KMS-11 (cell line): ENCODE measurements at regions not wholly inside any gene's neighbourhood (a gene's known extent, or its start where the extent isn't known, plus 50 kb on each side); places are given as distances from the start of the nearest gene placed in this dataset.

Experiments
- H2AFZ ChIP-seq: fragments of 200-600 bp; sonication (generic); 2 replicates; pipeline ENCODE4 v1.6.1; 2016; ENCODE audit warnings: antibody characterized with exemption, mixed run types, low read depth
- H3K27ac ChIP-seq: fragments of 200-600 bp; sonication (generic); 2 replicates; pipeline ENCODE4 v1.6.1; 2016; ENCODE audit warnings: mild to moderate bottlenecking, mixed run types
- H3K27me3 ChIP-seq: fragments of 200-600 bp; sonication (generic); 2 replicates; pipeline ENCODE4 v1.6.1; 2017; ENCODE audit warnings: mild to moderate bottlenecking, low read depth, mixed run types, moderate library complexity; ENCODE audit not compliant: insufficient read depth
- H3K36me3 ChIP-seq: fragments of 200-600 bp; sonication (generic); 2 replicates; pipeline ENCODE4 v1.6.1; 2017; ENCODE audit warnings: mild to moderate bottlenecking, mixed run types; ENCODE audit not compliant: insufficient read depth
- H3K4me1 ChIP-seq: fragments of 200-600 bp; sonication (generic); 2 replicates; pipeline ENCODE4 v1.6.1; 2016; ENCODE audit warnings: mild to moderate bottlenecking, low read depth, mixed run types; ENCODE audit not compliant: poor library complexity, severe bottlenecking
- H3K4me2 ChIP-seq: fragments of 200-600 bp; sonication (generic); 2 replicates; pipeline ENCODE4 v1.7.0; 2016; ENCODE audit warnings: mild to moderate bottlenecking, mixed run types
- H3K4me3 ChIP-seq: fragments of 200-600 bp; sonication (generic); IDR thresholded peaks from 2 replicates; pipeline ENCODE4 v1.6.1; 2017; ENCODE audit warnings: low read depth, low read length, mixed read lengths; ENCODE audit not compliant: insufficient read depth
- H3K79me2 ChIP-seq: fragments of 200-600 bp; sonication (generic); 2 replicates; pipeline ENCODE4 v1.6.1; 2016; ENCODE audit warnings: low read depth, mixed run types; ENCODE audit not compliant: insufficient read depth
- H3K9ac ChIP-seq: fragments of 200-600 bp; sonication (generic); 2 replicates; pipeline ENCODE4 v1.6.1; 2016; ENCODE audit warnings: mild to moderate bottlenecking, mixed run types
- H4K20me1 ChIP-seq: fragments of 200-600 bp; sonication (generic); 2 replicates; pipeline ENCODE4 v1.6.1; 2016; ENCODE audit warnings: mild to moderate bottlenecking, mixed run types; ENCODE audit not compliant: insufficient read depth
- CTCF ChIP-seq: fragments of 200-600 bp; sonication (generic); conservative IDR thresholded peaks from 2 replicates; pipeline ENCODE4 v1.6.1; 2017; ENCODE audit warnings: low read depth, mild to moderate bottlenecking, antibody characterized with exemption, low read length, moderate library complexity, mixed read lengths

DNA sequence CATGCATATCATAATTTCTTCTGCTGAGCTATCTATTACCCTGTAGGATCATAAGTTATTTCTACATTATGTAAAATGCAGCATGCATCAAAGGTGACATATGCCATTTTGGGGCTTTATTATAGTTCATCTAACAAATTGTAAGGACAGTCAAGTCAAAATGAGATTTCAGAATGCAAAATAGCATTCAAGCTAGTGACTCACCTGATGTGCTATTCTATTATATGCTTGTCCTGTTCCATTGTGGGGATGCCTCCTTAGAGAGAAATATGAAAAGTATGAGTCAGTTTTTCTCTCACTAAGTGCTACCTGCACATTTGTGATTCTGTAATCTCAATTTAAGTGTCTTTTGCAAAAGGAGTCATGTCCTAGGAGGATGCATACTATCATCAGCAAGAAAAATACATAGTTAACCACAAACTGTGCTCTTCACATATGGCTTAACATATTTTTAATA lies 647.0 kb upstream of the PCDH10 start:
- Histone ChIP-seq H3K79me2 (no peaks in the 10 kb centered on the region), H2AFZ (no peak overlapping the region), H3K27ac (no peak overlapping the region), H3K4me1 (no peaks in the 10 kb centered on the region), H3K9ac (no peak overlapping the region), H3K4me3 (no peak overlapping the region), H3K4me2 (no peak overlapping the region), H3K36me3 (no peaks in the 10 kb centered on the region; the same call in 1 of the 2 replicates), H3K27me3 (no peaks in the 10 kb centered on the region), H4K20me1 (no peaks in the 10 kb centered on the region)
- no peak for TF ChIP-seq CTCF

- H3K27me3 ChIP-seq, result no peaks in the 10 kb centered on the region
- no peak overlapping the region for H3K9ac ChIP-seq
- no peaks in the 10 kb centered on the region for H4K20me1 ChIP-seq
- H2AFZ ChIP-seq, result no peak overlapping the region
- H3K79me2 ChIP-seq, result no peaks in the 10 kb centered on the region
- no peaks in the 10 kb centered on the region; the same call in 1 of the 2 replicates for H3K36me3 ChIP-seq
- no peak for TF ChIP-seq CTCF
- H3K4me2 ChIP-seq, result no peak overlapping the region
- no peaks in the 10 kb centered on the region for H3K4me1 ChIP-seq
- no peak overlapping the region for H3K4me3 ChIP-seq
- H3K27ac ChIP-seq, result no peak overlapping the region
These were observed 644.7 kb upstream of the PCDH10 start for GRCh38 chr4:132504438-132504837.

DNA sequence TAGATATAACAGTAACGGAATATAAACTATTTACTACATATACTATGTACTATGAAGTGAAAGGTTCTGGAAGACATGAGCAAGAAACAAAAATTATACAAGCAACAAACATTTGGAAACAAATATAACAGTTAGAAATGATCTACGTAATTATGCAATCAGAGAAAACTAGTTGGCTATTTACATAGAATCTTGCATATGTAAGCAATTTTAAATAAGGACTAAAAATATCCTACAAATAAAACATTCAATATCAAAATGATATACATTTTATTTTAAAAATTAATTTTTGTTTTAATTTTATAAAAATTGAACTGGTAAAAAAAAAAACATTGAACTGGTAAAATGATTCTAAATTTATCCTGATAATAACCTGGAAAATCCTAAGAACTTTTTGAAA lies 642.5 kb upstream of the PCDH10 start:
- Histone ChIP-seq H3K27me3 (no peaks in the 10 kb centered on the region), H3K27ac (no peak overlapping the region), H3K9ac (no peak overlapping the region), H3K36me3 (no peaks in the 10 kb centered on the region), H3K4me3 (no peak overlapping the region), H2AFZ (no peak overlapping the region), H3K4me2 (no peak overlapping the region), H4K20me1 (no peaks in the 10 kb centered on the region), H3K79me2 (no peaks in the 10 kb centered on the region), H3K4me1 (no peaks in the 10 kb centered on the region)
- TF ChIP-seq CTCF, result no peak

DNA sequence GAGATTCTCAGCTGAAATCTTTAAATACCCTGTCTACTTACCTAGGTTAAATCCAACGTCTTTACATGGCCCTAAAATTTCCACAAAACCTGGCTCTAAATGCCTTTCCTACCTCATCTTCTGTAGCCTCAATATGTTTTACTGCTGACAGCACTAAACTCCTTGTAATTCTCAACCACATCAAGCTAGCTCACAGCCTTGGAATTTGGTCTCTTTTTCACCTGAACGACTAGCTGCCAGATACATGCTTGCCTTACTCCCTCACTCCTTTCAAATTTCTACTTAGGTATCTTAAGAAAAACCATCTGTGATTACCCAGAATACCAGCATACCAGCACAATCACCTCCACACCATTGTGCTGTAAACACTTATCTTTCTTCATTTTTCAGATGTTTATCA lies 635.6 kb upstream of the PCDH10 start:
- no peak overlapping the region for H2AFZ ChIP-seq

More for the DNA sequence above, 635.6 kb upstream of the PCDH10 start:
- H3K27me3 ChIP-seq, result no peaks in the 10 kb centered on the region
- H3K9ac ChIP-seq, result no peak overlapping the region
- no peak overlapping the region for H3K4me3 ChIP-seq
- no peaks in the 10 kb centered on the region for H3K36me3 ChIP-seq
- no peaks in the 10 kb centered on the region for H3K4me1 ChIP-seq
- no peak for TF ChIP-seq CTCF
- no peaks in the 10 kb centered on the region for H3K79me2 ChIP-seq
- H3K4me2 ChIP-seq, result no peak overlapping the region
- H3K27ac ChIP-seq, result no peak overlapping the region
- H4K20me1 ChIP-seq, result no peaks in the 10 kb centered on the region
